ENCODE measurements at regions not wholly inside any gene's neighbourhood (a gene's known extent, or its start where the extent isn't known, plus 50 kb on each side); places are given as distances from the start of the nearest gene placed in this dataset.

- Histone ChIP-seq H3K9ac (replicated peaks; ENCODE audit: extremely low read depth, insufficient read depth, low read length) (no peak overlapping the region), H4K20me1 (replicated peaks; ENCODE audit: control insufficient read depth, extremely low read depth, insufficient read depth, low read length) (no peaks in the 10 kb centered on the region), H3K79me2 (ENCODE audit: control insufficient read depth, insufficient read depth, low read length) (no peaks in the 10 kb centered on the region), H3K9me1 (replicated peaks; ENCODE audit: control insufficient read depth, extremely low read depth, insufficient read depth, low read length) (no peaks in the 10 kb centered on the region), H3K9me3 (replicated peaks; ENCODE audit: control insufficient read depth, insufficient read depth, low read length) (peaks cover 10% of the 10 kb centered on the region), H3K27ac (ENCODE audit: insufficient read depth, low read depth, low read length) (no peak overlapping the region), H2AFZ (ENCODE audit: low read depth, low read length) (no peak overlapping the region), H3K36me3 (ENCODE audit: control insufficient read depth in 2 of 2, extremely low read depth in 1 of 2, insufficient read depth in 2 of 2, low read length in 2 of 2) (no peaks in the 10 kb centered on the region), H3K27me3 (ENCODE audit: control insufficient read depth in 2 of 2, insufficient read depth in 2 of 2, low read length in 2 of 2) (no peaks in the 10 kb centered on the region), H3K4me3 (replicated peaks in 1 of 3; ENCODE audit: insufficient read depth in 1 of 3, low read depth in 1 of 3, low read length in 3 of 3) (no peak overlapping the region), H3K4me1 (ENCODE audit: control insufficient read depth, extremely low read depth, insufficient read depth, low read length) (no peaks in the 10 kb centered on the region), H3K4me2 (ENCODE audit: insufficient read depth, low read length) (no peak overlapping the region)
- dilution Hi-C loops (cut with MboI; ENCODE audit: extremely low pct_ligation_motif_present, low sequenced_read_pairs) (no loop called here), intact Hi-C loops (cut with micrococcal nuclease) (no loop called here)
- FAIRE-seq (no peak), DNase-seq (ENCODE audit: low read depth, low spot score) (no peak)
- CTCF ChIA-PET, result no interaction called here
- BruUV-seq (replicated peaks), result no TSS peak
- TF ChIP-seq GATA2 (IDR thresholded peaks at IDR 0.05; ENCODE audit: insufficient read depth, insufficient read length, low read depth, low read length) (no peak), MYC (IDR thresholded peaks at IDR 0.05; ENCODE audit: low read depth, low read length) (no peak)
- POLR2A ChIA-PET, result no interaction called here
Observed at GRCh38 chr12:115088995-115089841, 405.2 kb upstream of the TBX3 start.

GRCh38 chr12:115088328-115088994 lies 404.5 kb upstream of the TBX3 start:
- H3K9me1 ChIP-seq (replicated peaks; ENCODE audit: control insufficient read depth, extremely low read depth, insufficient read depth, low read length), result no peaks in the 10 kb centered on the region
- no peaks in the 10 kb centered on the region for H3K4me1 ChIP-seq (ENCODE audit: control insufficient read depth, extremely low read depth, insufficient read depth, low read length)
- H3K9ac ChIP-seq (replicated peaks; ENCODE audit: extremely low read depth, insufficient read depth, low read length), result no peak overlapping the region
- H2AFZ ChIP-seq (ENCODE audit: low read depth, low read length), result no peak overlapping the region
- no peaks in the 10 kb centered on the region for H3K36me3 ChIP-seq (ENCODE audit: control insufficient read depth in 2 of 2, extremely low read depth in 1 of 2, insufficient read depth in 2 of 2, low read length in 2 of 2)
- no peaks in the 10 kb centered on the region for H3K27me3 ChIP-seq (ENCODE audit: control insufficient read depth in 2 of 2, insufficient read depth in 2 of 2, low read length in 2 of 2)
- TF ChIP-seq MYC (IDR thresholded peaks at IDR 0.05; ENCODE audit: low read depth, low read length) (no peak), GATA2 (IDR thresholded peaks at IDR 0.05; ENCODE audit: insufficient read depth, insufficient read length, low read depth, low read length) (no peak), MAX (IDR thresholded peaks at IDR 0.05; ENCODE audit: insufficient read depth, insufficient read length) (no peak), EZH2 (IDR thresholded peaks at IDR 0.05; ENCODE audit: borderline replicate concordance, low read depth, low read length, severe bottlenecking) (no peak), JUN (IDR thresholded peaks at IDR 0.05; ENCODE audit: borderline replicate concordance, insufficient read depth, insufficient read length, low read depth) (no peak), CTCF (IDR thresholded peaks at IDR 0.05; ENCODE audit: extremely low read depth in 1 of 2, insufficient read depth in 1 of 2, low read depth in 1 of 2, low read length in 2 of 2) (no peak), FOS (IDR thresholded peaks at IDR 0.05; ENCODE audit: borderline replicate concordance, insufficient read depth, low read length) (no peak), POLR2A (IDR thresholded peaks at IDR 0.05; ENCODE audit: low read depth, low read length) (no peak), POLR2AphosphoS5 (IDR thresholded peaks at IDR 0.05; ENCODE audit: insufficient read depth, low read depth, low read length) (no peak)
- ChIA-PET POLR2A (no interaction called here), CTCF (no interaction called here)
- H3K27ac ChIP-seq (ENCODE audit: insufficient read depth, low read depth, low read length), result no peak overlapping the region
- no peak for DNase-seq (ENCODE audit: low read depth, low spot score)
- peaks cover 10% of the 10 kb centered on the region for H3K9me3 ChIP-seq (replicated peaks; ENCODE audit: control insufficient read depth, insufficient read depth, low read length)
- dilution Hi-C loops (cut with MboI; ENCODE audit: extremely low pct_ligation_motif_present, low sequenced_read_pairs) (no loop called here), intact Hi-C loops (cut with micrococcal nuclease) (no loop called here)
- FAIRE-seq, result no peak
- H3K79me2 ChIP-seq (ENCODE audit: control insufficient read depth, insufficient read depth, low read length), result no peaks in the 10 kb centered on the region
- no peaks in the 10 kb centered on the region for H4K20me1 ChIP-seq (replicated peaks; ENCODE audit: control insufficient read depth, extremely low read depth, insufficient read depth, low read length)
- H3K4me3 ChIP-seq (replicated peaks in 1 of 3; ENCODE audit: insufficient read depth in 1 of 3, low read depth in 1 of 3, low read length in 3 of 3), result no peak overlapping the region
- BruUV-seq (replicated peaks), result no TSS peak
- H3K4me2 ChIP-seq (ENCODE audit: insufficient read depth, low read length), result no peak overlapping the region

All from endothelial cell of umbilical vein (primary cell).